Embryonic facial prominence (tissue), 1 donor: ENCODE measurements at regions not wholly inside any gene's neighbourhood (a gene's known extent, or its start where the extent isn't known, plus 50 kb on each side); places are given as distances from the start of the nearest gene placed in this dataset.

ENCODE experiments used
- DNase-seq: peaks from one replicate; pipeline ENCODE4 v3.0.0-alpha.2; 2016; ENCODE audit errors: extremely low spot score

- DNase-seq: no peak
Observed at GRCh38 chr5:164581889-164582288, 1076.5 kb downstream of the MAT2B start.

GRCh38 chr5:164593982-164594381, 1088.6 kb downstream of the MAT2B start:
- DNase-seq: no peak

- DNase-seq: no peak
Observed at GRCh38 chr5:164597293-164597900, 1092.0 kb downstream of the MAT2B start.

GRCh38 chr5:164600274-164600673, 1094.9 kb downstream of the MAT2B start:
- DNase-seq: no peak

- no peak for DNase-seq
Observed at GRCh38 chr5:164600929-164601535, 1095.6 kb downstream of the MAT2B start.

GRCh38 chr5:164608507-164608906, 1103.1 kb downstream of the MAT2B start:
- DNase-seq: no peak

- no peak for DNase-seq
Observed at GRCh38 chr5:164610374-164610773, 1105.0 kb downstream of the MAT2B start.

- DNase-seq: no peak
Observed at GRCh38 chr5:164614707-164615106, 1109.3 kb downstream of the MAT2B start.

- DNase-seq: no peak
Observed at GRCh38 chr5:164617290-164617689, 1111.9 kb downstream of the MAT2B start.

- no peak for DNase-seq
Observed at GRCh38 chr5:164627021-164627420, 1121.6 kb downstream of the MAT2B start.

- DNase-seq: no peak
Observed at GRCh38 chr5:164636456-164636855, 1131.0 kb downstream of the MAT2B start.

- no peak for DNase-seq
Observed at GRCh38 chr5:164637931-164638521, 1132.6 kb downstream of the MAT2B start.

- DNase-seq: no peak
Observed at GRCh38 chr5:164649266-164649665, 1143.8 kb downstream of the MAT2B start.

- DNase-seq: no peak
Observed at GRCh38 chr5:164650427-164650826, 1145.0 kb downstream of the MAT2B start.

- no peak for DNase-seq
Observed at GRCh38 chr5:164651546-164652275, 1146.3 kb downstream of the MAT2B start.

GRCh38 chr5:164652276-164652660, 1146.8 kb downstream of the MAT2B start:
- DNase-seq: no peak

GRCh38 chr5:164663198-164663989, 1158.0 kb downstream of the MAT2B start:
- DNase-seq: no peak

GRCh38 chr5:164671640-164672039, 1166.2 kb downstream of the MAT2B start:
- DNase-seq: no peak

- no peak for DNase-seq
Observed at GRCh38 chr5:164672205-164672604, 1166.8 kb downstream of the MAT2B start.

- DNase-seq: no peak
Observed at GRCh38 chr5:164672931-164673694, 1167.7 kb downstream of the MAT2B start.

GRCh38 chr5:164679461-164679860, 1174.0 kb downstream of the MAT2B start:
- no peak for DNase-seq
